HUDEP-2 (cell line): ENCODE measurements at regions not wholly inside any gene's neighbourhood (a gene's known extent, or its start where the extent isn't known, plus 50 kb on each side); places are given as distances from the start of the nearest gene placed in this dataset.
A peak's percentile ranks its signal among the peaks of the same experiment; 100 is the strongest.
"Not testable (repeated sequence)": the region's sequence is repeated elsewhere in the genome, so short reads cannot be mapped to it uniquely, and the experiment has no call there.

ENCODE experiments used
- DNase-seq, 76 experiments: peaks; one replicate each; lab custom pipeline; 2025; ENCODE audit not compliant: unreplicated experiment in 76 of 76; lab: John Stamatoyannopoulos, UW

GRCh38 chr2:216942465-216942864 lies 82.6 kb upstream of the TNP1 start:
- no peak for DNase-seq

GRCh38 chr2:216942016-216942415 lies 82.2 kb upstream of the TNP1 start:
- no peak for DNase-seq

- DNase-seq, result peak in 75 of 76 experiments; percentile 6 to 87 (median 66)
Observed at GRCh38 chr2:216936954-216937357, 77.1 kb upstream of the TNP1 start.

- DNase-seq, result no peak
Observed at GRCh38 chr2:216934623-216935022, 74.8 kb upstream of the TNP1 start.

- DNase-seq, result no peak
Observed at GRCh38 chr2:216934151-216934550, 74.3 kb upstream of the TNP1 start.

- DNase-seq, result no peak
Observed at GRCh38 chr2:216932863-216933548, 73.1 kb upstream of the TNP1 start.

GRCh38 chr2:216932113-216932862 lies 72.4 kb upstream of the TNP1 start:
- no peak for DNase-seq

GRCh38 chr2:216930716-216931115 lies 70.9 kb upstream of the TNP1 start:
- DNase-seq, result no peak

- not testable (repeated sequence) for DNase-seq
Observed at GRCh38 chr2:216929338-216929737, 69.5 kb upstream of the TNP1 start.

GRCh38 chr2:216927163-216927562 lies 67.3 kb upstream of the TNP1 start:
- DNase-seq, result no peak

GRCh38 chr2:216925636-216926366 lies 65.9 kb upstream of the TNP1 start:
- DNase-seq, result no peak

- no peak for DNase-seq
Observed at GRCh38 chr2:216925006-216925405, 65.1 kb upstream of the TNP1 start.

GRCh38 chr2:216923706-216924105 lies 63.8 kb upstream of the TNP1 start:
- no peak for DNase-seq

GRCh38 chr2:216922175-216922780 lies 62.4 kb upstream of the TNP1 start:
- DNase-seq, result no peak

GRCh38 chr2:216920937-216921456 lies 61.1 kb upstream of the TNP1 start:
- no peak for DNase-seq

GRCh38 chr2:216920143-216920876 lies 60.4 kb upstream of the TNP1 start:
- DNase-seq, result peak in 1 of 76 experiments; percentile 9

- no peak for DNase-seq
Observed at GRCh38 chr2:216918088-216918680, 58.3 kb upstream of the TNP1 start.

GRCh38 chr2:216916956-216917650 lies 57.2 kb upstream of the TNP1 start:
- DNase-seq, result no peak

GRCh38 chr2:216915557-216916150 lies 55.8 kb upstream of the TNP1 start:
- no peak for DNase-seq
